ENCODE measurements at regions not wholly inside any gene's neighbourhood (a gene's known extent, or its start where the extent isn't known, plus 50 kb on each side); places are given as distances from the start of the nearest gene placed in this dataset.

- TF ChIP-seq GATAD2B (conservative IDR thresholded peaks at IDR 0.05; ENCODE audit: low read depth) (no peak; the same call in none of the 2 replicates), RUNX3 (IDR thresholded peaks at IDR 0.05; ENCODE audit: low read length) (peak; percentile 73), KAT2A (conservative IDR thresholded peaks at IDR 0.05; ENCODE audit: control insufficient read depth, low read depth, low read length) (no peak), CBFB (IDR thresholded peaks at IDR 0.05; ENCODE audit: low read depth) (no peak; the same call in 1 of the 2 replicates), POLR2A (IDR thresholded peaks at IDR 0.05; ENCODE audit: low read depth, low read length) (peak; percentile 72), SMAD5 (IDR thresholded peaks at IDR 0.05; ENCODE audit: low read depth) (peak; percentile 86; the same call in 1 of the 2 replicates), DPF2 (IDR thresholded peaks at IDR 0.05) (peak; percentile 61), IRF3 (IDR thresholded peaks at IDR 0.05) (0 out of 2 replicates have a peak, but pooled peaks have one; percentile 4), SIX5 (IDR thresholded peaks at IDR 0.05; ENCODE audit: low read depth, low read length, severe bottlenecking) (peak; percentile 81), BRCA1 (IDR thresholded peaks at IDR 0.05; ENCODE audit: low read depth, low read length) (no peak), POLR2AphosphoS5 (IDR thresholded peaks at IDR 0.05; ENCODE audit: low read length) (peak; percentile 83), NRF1 (conservative IDR thresholded peaks at IDR 0.05; ENCODE audit: low read depth, low read length) (peak; percentile 52), SREBF1 (IDR thresholded peaks at IDR 0.05; ENCODE audit: low read length) (0 out of 2 replicates have a peak, but pooled peaks have one; percentile 49), ZSCAN29 (IDR thresholded peaks at IDR 0.05) (peak; percentile 40; the same call in 1 of the 2 replicates), SPI1 (IDR thresholded peaks at IDR 0.05; ENCODE audit: borderline replicate concordance, insufficient read depth, low read depth, low read length) (peak; percentile 29; the same call in 1 of the 2 replicates), MXI1 (IDR thresholded peaks at IDR 0.05; ENCODE audit: low read depth, low read length) (peak; percentile 42; the same call in 1 of the 2 replicates), E2F8 (IDR thresholded peaks at IDR 0.05; ENCODE audit: low read depth, partially characterized antibody) (no peak), SMAD1 (IDR thresholded peaks at IDR 0.05; ENCODE audit: low read depth, partially characterized antibody) (peak; percentile 82), MYB (IDR thresholded peaks at IDR 0.05; ENCODE audit: borderline replicate concordance, low read depth, low read length) (no peak), PAX8 (IDR thresholded peaks at IDR 0.05) (peak; percentile 79), EGR1 (IDR thresholded peaks at IDR 0.05; ENCODE audit: borderline replicate concordance in 1 of 2, low read depth in 2 of 2, low read length in 2 of 2) (peak in 1 of 2 experiments; percentile 19; a peak in 1 of 3 replicates), PAX5 (IDR thresholded peaks at IDR 0.05; ENCODE audit: borderline replicate concordance, low read depth, low read length) (no peak), RELB (IDR thresholded peaks at IDR 0.05; ENCODE audit: low read depth) (peak; percentile 43; the same call in 1 of the 2 replicates), TBL1XR1 (IDR thresholded peaks at IDR 0.05; ENCODE audit: low read depth, low read length) (peak; percentile 14; the same call in 1 of the 2 replicates), MEF2B (IDR thresholded peaks at IDR 0.05; ENCODE audit: partially characterized antibody, poor library complexity, severe bottlenecking) (peak; percentile 68), STAT1 (conservative IDR thresholded peaks at IDR 0.05) (0 out of 2 replicates have a peak, but pooled peaks have one; percentile 18), RAD21 (IDR thresholded peaks at IDR 0.05; ENCODE audit: insufficient read depth, low read depth, low read length) (no peak)
These were observed 63.1 kb upstream of the IRF2 start (continued) for GRCh38 chr4:184537269-184538022.

All from GM12878 (cell line).